ENCODE measurements at regions not wholly inside any gene's neighbourhood (a gene's known extent, or its start where the extent isn't known, plus 50 kb on each side); places are given as distances from the start of the nearest gene placed in this dataset.

DNA sequence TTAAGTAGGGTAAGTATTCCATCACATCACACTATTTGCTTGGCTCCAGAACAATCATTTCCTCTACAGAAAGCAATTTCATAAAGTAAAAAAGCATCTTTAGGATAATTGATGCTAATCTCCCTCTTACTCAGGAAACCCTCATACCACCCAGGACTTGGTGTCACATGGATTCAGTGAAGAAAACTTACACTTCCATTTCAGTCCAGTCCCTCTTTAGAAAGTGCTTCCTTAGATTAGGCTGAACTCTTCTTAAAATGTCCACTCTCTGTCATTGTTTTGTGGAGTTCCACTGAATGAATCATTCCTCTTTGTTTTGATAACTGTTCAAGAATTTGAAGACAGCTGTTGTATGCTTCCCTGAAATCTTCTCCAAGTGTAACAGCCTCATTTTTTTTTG is 144.0 kb upstream of the ZNF462 start:
- Histone ChIP-seq H3K27me3 (no peaks in the 10 kb centered on the region), H3K9me2 (replicated peaks; ENCODE audit: insufficient read depth) (no peaks in the 10 kb centered on the region), H3K4me1 (ENCODE audit: insufficient read depth) (peaks cover 11% of the 10 kb centered on the region), H3K4me3 (no peak overlapping the region), H3K79me2 (no peaks in the 10 kb centered on the region), H2AFZ (no peak overlapping the region), H4K20me1 (ENCODE audit: insufficient read depth, poor library complexity, severe bottlenecking) (no peaks in the 10 kb centered on the region), H3K27ac (no peak overlapping the region), H3K36me3 (replicated peaks; ENCODE audit: insufficient read depth, low read depth) (no peaks in the 10 kb centered on the region), H3K9me3 (ENCODE audit: low read depth) (no peaks in the 10 kb centered on the region), H3K4me2 (no peak overlapping the region)
- DNase-seq (ENCODE audit: low spot score) = no peak
- TF ChIP-seq, protein P1, sequence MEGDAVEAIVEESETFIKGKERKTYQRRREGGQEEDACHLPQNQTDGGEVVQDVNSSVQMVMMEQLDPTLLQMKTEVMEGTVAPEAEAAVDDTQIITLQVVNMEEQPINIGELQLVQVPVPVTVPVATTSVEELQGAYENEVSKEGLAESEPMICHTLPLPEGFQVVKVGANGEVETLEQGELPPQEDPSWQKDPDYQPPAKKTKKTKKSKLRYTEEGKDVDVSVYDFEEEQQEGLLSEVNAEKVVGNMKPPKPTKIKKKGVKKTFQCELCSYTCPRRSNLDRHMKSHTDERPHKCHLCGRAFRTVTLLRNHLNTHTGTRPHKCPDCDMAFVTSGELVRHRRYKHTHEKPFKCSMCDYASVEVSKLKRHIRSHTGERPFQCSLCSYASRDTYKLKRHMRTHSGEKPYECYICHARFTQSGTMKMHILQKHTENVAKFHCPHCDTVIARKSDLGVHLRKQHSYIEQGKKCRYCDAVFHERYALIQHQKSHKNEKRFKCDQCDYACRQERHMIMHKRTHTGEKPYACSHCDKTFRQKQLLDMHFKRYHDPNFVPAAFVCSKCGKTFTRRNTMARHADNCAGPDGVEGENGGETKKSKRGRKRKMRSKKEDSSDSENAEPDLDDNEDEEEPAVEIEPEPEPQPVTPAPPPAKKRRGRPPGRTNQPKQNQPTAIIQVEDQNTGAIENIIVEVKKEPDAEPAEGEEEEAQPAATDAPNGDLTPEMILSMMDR (IDR thresholded peaks at IDR 0.05; ENCODE audit: poor library complexity) = no peak
- TF ChIP-seq EZH2phosphoT487 (IDR thresholded peaks at IDR 0.05; ENCODE audit: low read depth, severe bottlenecking, unreplicated experiment) = no peak
- no peak for TF ChIP-seq EZH2 (IDR thresholded peaks at IDR 0.05; ENCODE audit: borderline replicate concordance)

GRCh38 chr9:106722051-106722753 is 140.8 kb upstream of the ZNF462 start:
- Histone ChIP-seq H3K27me3 (no peaks in the 10 kb centered on the region), H3K4me3 (no peak overlapping the region), H4K20me1 (ENCODE audit: insufficient read depth, poor library complexity, severe bottlenecking) (no peaks in the 10 kb centered on the region), H2AFZ (no peak overlapping the region), H3K79me2 (no peaks in the 10 kb centered on the region), H3K4me2 (no peak overlapping the region), H3K36me3 (replicated peaks; ENCODE audit: insufficient read depth, low read depth) (no peaks in the 10 kb centered on the region), H3K4me1 (ENCODE audit: insufficient read depth) (peaks cover 11% of the 10 kb centered on the region), H3K9me2 (replicated peaks; ENCODE audit: insufficient read depth) (no peaks in the 10 kb centered on the region), H3K9me3 (ENCODE audit: low read depth) (no peaks in the 10 kb centered on the region), H3K27ac (no peak overlapping the region)
- WGBS (ENCODE audit: low lambda C conversion rate, missing lambda C conversion rate) = 83% methylated on average over 4 of the region's 4 CpGs
- TF ChIP-seq EZH2phosphoT487 (IDR thresholded peaks at IDR 0.05; ENCODE audit: low read depth, severe bottlenecking, unreplicated experiment) = no peak
- no peak for TF ChIP-seq EZH2 (IDR thresholded peaks at IDR 0.05; ENCODE audit: borderline replicate concordance)
- TF ChIP-seq, protein P1 (IDR thresholded peaks at IDR 0.05; ENCODE audit: poor library complexity) = no peak
- no peak for DNase-seq (ENCODE audit: low spot score)

- TF ChIP-seq, protein P1 (IDR thresholded peaks at IDR 0.05; ENCODE audit: poor library complexity) = no peak
- no peak for TF ChIP-seq EZH2phosphoT487 (IDR thresholded peaks at IDR 0.05; ENCODE audit: low read depth, severe bottlenecking, unreplicated experiment)
- TF ChIP-seq EZH2 (IDR thresholded peaks at IDR 0.05; ENCODE audit: borderline replicate concordance) = no peak
- DNase-seq (ENCODE audit: low spot score) = no peak
- Histone ChIP-seq H3K27me3 (no peaks in the 10 kb centered on the region), H3K4me1 (ENCODE audit: insufficient read depth) (peaks cover 4% of the 10 kb centered on the region), H3K79me2 (no peaks in the 10 kb centered on the region), H3K9me3 (ENCODE audit: low read depth) (no peaks in the 10 kb centered on the region), H4K20me1 (ENCODE audit: insufficient read depth, poor library complexity, severe bottlenecking) (no peaks in the 10 kb centered on the region), H3K4me3 (no peak overlapping the region), H3K27ac (no peak overlapping the region), H3K4me2 (no peak overlapping the region), H2AFZ (no peak overlapping the region), H3K36me3 (replicated peaks; ENCODE audit: insufficient read depth, low read depth) (no peaks in the 10 kb centered on the region), H3K9me2 (replicated peaks; ENCODE audit: insufficient read depth) (no peaks in the 10 kb centered on the region)
Observed at GRCh38 chr9:106723926-106724325, 139.0 kb upstream of the ZNF462 start.

Measured in hepatocyte (in vitro differentiated cells).